ENCODE measurements at regions not wholly inside any gene's neighbourhood (a gene's known extent, or its start where the extent isn't known, plus 50 kb on each side); places are given as distances from the start of the nearest gene placed in this dataset.

GRCh38 chr3:152019508-152019907 is 146.1 kb downstream of the SUCNR1 start:
- Histone ChIP-seq H3K9me3 (no peaks in the 10 kb centered on the region), H3K4me1 (no peaks in the 10 kb centered on the region), H3K36me3 (no peaks in the 10 kb centered on the region), H3K9ac (ENCODE audit: low read depth in 2 of 2, low read length in 2 of 2) (no peak overlapping the region), H3K4me3 (no peak overlapping the region), H3K27me3 (no peaks in the 10 kb centered on the region), H3K27ac (no peak overlapping the region)
- TF ChIP-seq CTCF (IDR thresholded peaks at IDR 0.05) = no peak
- intact Hi-C loops (cut with DNase I) = no loop called here
- DNase-seq = no peak

GRCh38 chr3:152021951-152022461 is 148.6 kb downstream of the SUCNR1 start:
- Histone ChIP-seq H3K9me3 (no peaks in the 10 kb centered on the region), H3K4me1 (no peaks in the 10 kb centered on the region), H3K27ac (no peak overlapping the region), H3K4me3 (no peak overlapping the region), H3K36me3 (no peaks in the 10 kb centered on the region), H3K9ac (ENCODE audit: low read depth in 2 of 2, low read length in 2 of 2) (no peak overlapping the region), H3K27me3 (no peaks in the 10 kb centered on the region)
- no peak for DNase-seq
- intact Hi-C loops (cut with DNase I) = no loop called here
- no peak for TF ChIP-seq CTCF (IDR thresholded peaks at IDR 0.05)

GRCh38 chr3:152026033-152026556 is 152.7 kb downstream of the SUCNR1 start:
- no peaks in the 10 kb centered on the region for H3K9me3 ChIP-seq
- H3K9ac ChIP-seq (ENCODE audit: low read depth in 2 of 2, low read length in 2 of 2) = no peak overlapping the region
- DNase-seq = no peak
- intact Hi-C loops (cut with DNase I) = no loop called here
- TF ChIP-seq CTCF (IDR thresholded peaks at IDR 0.05) = no peak
- no peak overlapping the region for H3K4me3 ChIP-seq
- H3K27ac ChIP-seq = no peak overlapping the region
- H3K27me3 ChIP-seq = no peaks in the 10 kb centered on the region
- H3K36me3 ChIP-seq = no peaks in the 10 kb centered on the region
- H3K4me1 ChIP-seq = no peaks in the 10 kb centered on the region

- Histone ChIP-seq H3K36me3 (no peaks in the 10 kb centered on the region), H3K4me3 (no peak overlapping the region), H3K27me3 (no peaks in the 10 kb centered on the region), H3K9me3 (no peaks in the 10 kb centered on the region), H3K9ac (ENCODE audit: low read depth in 2 of 2, low read length in 2 of 2) (no peak overlapping the region), H3K4me1 (no peaks in the 10 kb centered on the region), H3K27ac (no peak overlapping the region)
- intact Hi-C loops (cut with DNase I) = no loop called here
- TF ChIP-seq CTCF (IDR thresholded peaks at IDR 0.05) = no peak
- DNase-seq = no peak
Observed at GRCh38 chr3:152030320-152030719, 156.9 kb downstream of the SUCNR1 start.

GRCh38 chr3:152031321-152031720 is 157.9 kb downstream of the SUCNR1 start:
- Histone ChIP-seq H3K27ac (no peak overlapping the region), H3K9ac (ENCODE audit: low read depth in 2 of 2, low read length in 2 of 2) (no peak overlapping the region), H3K4me1 (no peaks in the 10 kb centered on the region), H3K4me3 (no peak overlapping the region), H3K36me3 (no peaks in the 10 kb centered on the region), H3K27me3 (no peaks in the 10 kb centered on the region), H3K9me3 (no peaks in the 10 kb centered on the region)
- no peak for TF ChIP-seq CTCF (IDR thresholded peaks at IDR 0.05)
- intact Hi-C loops (cut with DNase I) = no loop called here
- no peak for DNase-seq

All from colonic mucosa (tissue), 4 donors.